Stimulated activated CD8-positive, alpha-beta memory T cell treated with anti-CD3 and anti-CD28 coated beads, Interleukin-4, amount 100 ng/mL, for 24 hours (primary cell): ENCODE measurements at regions not wholly inside any gene's neighbourhood (a gene's known extent, or its start where the extent isn't known, plus 50 kb on each side); places are given as distances from the start of the nearest gene placed in this dataset.
"Not testable (repeated sequence)": the region's sequence is repeated elsewhere in the genome, so short reads cannot be mapped to it uniquely, and the experiment has no call there.

Source experiments
- DNase-seq: peaks from one replicate; pipeline ENCODE4 v3.0.0-alpha.2; 2020; ENCODE audit warnings: low read depth

DNA sequence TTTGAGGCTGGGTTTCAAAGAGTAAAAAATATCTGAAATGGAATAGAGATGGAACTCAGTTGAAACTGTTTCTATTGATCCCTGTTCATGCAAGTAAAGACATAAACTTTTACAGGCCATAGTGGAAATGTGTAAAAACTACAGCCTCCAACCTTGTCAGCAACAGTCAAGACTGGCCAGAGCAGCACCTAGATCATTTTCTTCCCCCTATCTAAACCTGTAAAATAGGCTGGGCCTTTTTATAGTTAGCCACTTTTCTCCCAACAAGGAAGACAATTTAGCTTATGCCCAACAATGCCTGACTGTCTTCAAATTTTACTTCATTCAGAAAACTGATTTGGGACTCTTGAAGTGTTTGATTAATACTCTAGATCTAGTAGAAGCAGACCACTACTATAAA lies 91.5 kb upstream of the CMC1 start:
- DNase-seq, result no peak

DNA sequence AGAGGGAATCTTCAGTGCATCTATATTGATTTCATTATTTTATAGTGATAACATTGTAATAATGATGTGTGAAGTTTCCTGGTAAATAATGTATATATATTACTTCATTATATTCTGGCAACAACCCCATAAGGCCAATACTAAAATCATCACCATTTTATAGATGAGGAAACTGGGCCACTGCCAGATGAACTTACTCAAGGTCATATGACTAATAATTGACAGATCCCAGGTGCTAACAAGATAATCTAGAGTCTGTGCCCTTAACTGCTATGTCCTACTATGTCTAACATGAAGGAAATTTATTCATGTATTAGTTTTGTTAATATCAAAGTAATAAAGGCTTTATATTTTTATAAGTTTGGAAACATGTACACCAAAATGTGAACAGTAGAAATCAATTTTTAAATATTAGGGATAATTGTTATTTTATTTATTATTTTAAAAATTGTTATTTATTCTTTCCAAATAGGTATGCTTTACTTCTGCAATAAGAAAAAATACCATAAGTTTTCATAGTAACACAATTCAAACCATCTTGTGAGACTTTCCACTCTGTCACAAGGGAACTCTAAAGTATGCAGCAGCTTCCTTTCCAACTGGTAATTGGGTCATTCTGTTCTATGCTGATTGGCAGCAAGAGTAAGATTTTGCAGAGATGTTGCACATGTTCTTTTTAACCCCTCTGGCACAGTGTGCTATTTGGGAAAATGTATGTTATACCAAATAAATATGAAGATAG lies 90.8 kb upstream of the CMC1 start:
- DNase-seq, result no peak

DNA sequence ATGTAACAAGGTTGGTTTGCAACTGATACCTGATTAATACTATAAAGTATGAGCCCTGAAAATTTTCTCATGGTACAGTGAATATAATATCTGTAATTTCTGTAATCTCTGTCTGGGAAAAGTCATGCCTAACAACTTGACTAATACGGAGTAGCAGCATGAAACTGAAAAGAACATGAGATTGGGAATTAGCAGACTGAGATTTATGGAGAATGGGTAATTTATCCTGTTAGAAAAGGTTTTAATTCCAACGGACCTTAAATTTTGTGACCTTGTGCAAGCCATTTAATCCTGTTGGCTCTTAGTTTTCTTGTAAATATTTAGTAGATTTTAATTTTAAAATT lies 90.2 kb upstream of the CMC1 start:
- no peak for DNase-seq

DNA sequence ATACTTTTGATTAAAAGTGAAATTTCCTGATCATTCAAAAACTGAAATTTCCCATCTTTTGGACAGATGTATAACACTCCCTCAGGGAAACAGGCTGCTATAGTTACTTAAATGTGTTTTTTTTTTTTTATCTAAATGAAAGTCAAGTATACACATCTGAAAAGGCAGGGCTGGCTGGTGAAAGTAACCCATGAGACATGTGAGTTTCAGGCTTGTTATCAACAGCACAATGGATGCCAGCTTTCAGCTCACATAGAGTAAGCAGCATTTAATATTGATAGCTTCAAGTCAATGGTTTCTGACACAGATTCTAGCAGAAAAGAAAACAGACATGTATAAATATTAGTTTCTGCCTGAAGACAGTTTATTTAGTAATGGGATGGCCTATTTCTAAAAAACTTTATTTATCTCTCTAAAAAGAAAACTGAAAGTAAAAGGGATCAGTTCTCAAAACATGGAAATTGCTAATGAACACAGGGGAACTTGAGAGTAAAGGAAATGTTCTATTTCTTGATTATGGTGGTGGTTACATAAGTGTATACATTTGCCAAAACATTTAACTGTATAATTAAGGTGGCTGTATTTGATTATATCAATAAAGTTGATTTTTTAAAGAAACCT lies 89.7 kb upstream of the CMC1 start:
- no peak for DNase-seq

DNA sequence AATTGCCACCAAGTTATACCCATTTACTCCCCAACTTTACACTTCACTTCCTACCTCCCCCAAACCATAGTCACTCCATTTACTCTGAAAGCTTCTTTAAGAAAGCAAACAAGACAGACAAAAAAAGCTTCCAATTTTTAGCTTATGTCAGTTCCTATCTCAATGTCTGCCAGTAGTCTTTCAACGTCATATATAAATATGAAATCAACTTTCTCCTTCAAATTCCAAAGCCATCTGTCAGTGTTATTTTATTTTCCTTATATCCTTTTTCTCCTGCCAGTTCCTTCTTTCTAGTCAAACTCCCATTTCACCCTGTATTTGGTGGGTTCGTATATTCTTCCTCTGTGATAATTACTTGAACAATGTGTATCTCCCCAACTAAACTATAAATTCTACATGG lies 85.8 kb upstream of the CMC1 start:
- no peak for DNase-seq

DNA sequence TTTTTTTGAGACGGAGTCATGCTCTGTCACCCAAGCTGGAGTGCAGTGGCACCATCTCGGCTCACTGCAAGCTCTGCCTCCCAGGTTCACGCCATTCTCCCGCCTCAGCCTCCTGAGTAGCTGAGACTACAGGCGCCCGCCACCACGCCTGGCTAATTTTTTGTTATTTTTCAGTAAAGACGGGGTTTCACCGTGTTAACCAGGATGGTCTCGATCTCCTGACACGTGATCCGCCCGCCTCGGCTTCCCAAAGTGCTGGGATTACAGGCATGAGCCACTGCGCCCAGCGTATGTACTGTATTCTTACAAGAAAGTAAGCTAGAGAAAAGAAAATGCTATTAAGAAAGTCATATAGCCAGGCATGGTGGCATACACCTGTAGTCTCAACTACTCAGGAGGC lies 84.8 kb upstream of the CMC1 start:
- not testable (repeated sequence) for DNase-seq

DNA sequence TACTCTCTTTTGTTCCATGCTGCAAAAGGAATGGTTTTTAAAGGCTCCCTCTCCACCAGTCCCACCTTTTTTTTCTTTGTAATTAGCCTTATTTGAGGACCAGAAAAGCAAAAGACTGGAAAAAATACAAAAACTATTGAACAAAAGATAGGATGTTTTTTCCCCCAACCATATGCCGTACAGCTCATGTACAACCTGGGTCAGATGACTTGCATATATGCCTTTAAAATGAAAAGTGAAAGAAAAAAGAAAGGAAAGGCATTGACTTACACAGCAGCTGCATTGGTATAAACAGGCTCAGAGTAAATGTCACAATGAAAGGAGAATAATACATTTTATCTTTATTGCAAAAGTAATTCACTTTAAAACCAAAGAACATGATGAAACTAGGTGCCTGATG lies 69.5 kb upstream of the CMC1 start:
- no peak for DNase-seq

DNA sequence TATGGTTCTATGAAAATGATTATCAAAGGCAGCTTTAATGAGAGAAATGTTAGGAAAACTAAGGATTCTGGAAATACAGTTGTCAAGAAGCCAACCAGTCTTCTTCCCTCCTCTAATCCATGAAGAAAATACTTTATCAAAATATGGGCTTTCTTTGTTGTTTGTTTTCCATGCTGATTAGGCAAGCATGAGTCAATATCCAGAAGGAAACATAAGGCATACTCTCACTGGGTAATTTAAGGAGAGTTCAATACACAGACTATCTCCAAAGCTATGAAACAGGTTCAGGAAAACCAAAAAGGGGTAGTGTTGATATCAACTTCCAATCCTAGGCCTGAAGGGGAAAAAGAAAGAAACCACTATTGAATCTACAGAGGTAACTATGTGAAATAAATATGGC lies 68.7 kb upstream of the CMC1 start:
- DNase-seq, result no peak

DNA sequence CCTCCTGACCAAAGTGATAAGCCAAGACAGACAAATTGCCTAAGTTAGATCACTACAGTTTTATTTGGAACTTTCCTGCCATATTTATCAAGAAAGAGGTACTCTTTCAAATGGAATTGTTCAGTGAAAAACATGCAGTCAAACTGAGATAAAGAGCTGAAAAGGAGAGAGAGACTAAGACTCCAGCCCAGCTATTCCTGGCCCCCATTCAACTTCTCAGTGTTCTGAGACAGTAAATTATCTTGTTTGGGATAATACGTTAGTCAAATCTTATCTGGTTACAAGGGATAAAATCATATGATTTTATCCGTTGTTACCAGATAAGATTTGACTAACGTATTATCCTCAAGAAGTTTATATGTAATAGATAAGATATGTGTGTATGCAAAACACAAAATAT lies 67.6 kb upstream of the CMC1 start:
- no peak for DNase-seq

DNA sequence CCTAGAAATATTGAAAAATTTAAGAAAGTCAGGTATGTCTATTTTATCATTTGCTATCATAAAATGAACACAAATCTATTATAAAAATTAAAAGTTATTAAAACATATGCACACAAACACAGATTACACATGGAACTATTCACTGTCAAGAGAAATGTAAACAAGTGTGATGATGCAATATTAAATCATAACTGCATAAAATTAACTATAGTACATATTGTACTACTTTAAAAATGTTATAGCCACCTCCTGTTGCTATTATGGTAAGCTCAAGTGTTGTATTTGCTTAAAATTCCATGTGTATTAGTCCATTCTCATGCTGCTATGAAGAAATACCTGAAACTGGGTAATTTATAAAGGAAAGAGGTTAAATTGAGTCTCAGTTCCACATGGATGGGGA lies 54.7 kb upstream of the CMC1 start:
- DNase-seq, result no peak

DNA sequence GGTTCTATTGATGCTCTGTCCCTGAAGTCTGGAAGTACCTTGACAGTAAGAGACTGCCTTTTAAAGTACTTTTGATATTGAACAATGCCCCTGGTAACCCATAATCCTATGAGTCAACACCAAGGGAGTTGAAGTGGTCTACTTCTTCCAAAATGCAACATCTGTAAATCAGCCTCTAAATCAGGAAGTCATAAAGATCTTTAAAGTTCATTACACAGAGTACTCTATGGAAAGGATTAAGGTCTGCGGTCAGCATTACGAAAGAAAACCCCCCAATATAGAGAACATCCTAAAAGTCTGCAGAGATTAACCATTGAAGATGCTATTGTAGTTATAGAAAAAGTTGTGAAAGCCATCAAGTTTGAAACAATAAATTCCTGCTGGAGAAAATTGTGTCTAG lies 52.7 kb upstream of the CMC1 start:
- no peak for DNase-seq

DNA sequence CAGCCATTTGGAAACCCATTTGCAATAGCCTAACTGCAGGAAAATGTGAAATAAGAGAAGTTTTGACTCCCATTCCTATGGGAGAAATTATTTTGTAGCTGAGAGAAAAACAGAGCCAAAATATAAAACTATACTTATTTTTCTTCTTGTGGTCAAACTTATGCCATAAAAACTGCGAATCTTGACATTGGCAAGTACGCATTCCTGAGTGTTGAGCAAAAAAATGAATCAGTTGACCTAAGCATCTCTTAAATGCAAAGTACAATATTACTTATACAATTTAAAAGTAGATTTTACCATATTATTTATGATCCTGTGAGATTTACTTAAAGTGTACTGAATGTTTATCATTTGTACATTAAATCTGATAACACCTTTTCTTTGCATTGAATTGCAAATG lies 50.1 kb upstream of the CMC1 start:
- DNase-seq, result no peak
